Ishikawa (cell line): ENCODE measurements at regions not wholly inside any gene's neighbourhood (a gene's known extent, or its start where the extent isn't known, plus 50 kb on each side); places are given as distances from the start of the nearest gene placed in this dataset.

ENCODE experiments used
- CEBPB ChIP-seq: IDR thresholded peaks from 2 replicates; pipeline ENCODE4 v1.6.1; 2012
- CREB1 ChIP-seq: IDR thresholded peaks from 2 replicates; pipeline ENCODE4 v1.6.1; 2012; ENCODE audit warnings: low read depth
- EGR1 ChIP-seq: IDR thresholded peaks from 2 replicates; pipeline ENCODE4 v1.6.1; 2012
- EP300 ChIP-seq: IDR thresholded peaks from 2 replicates; pipeline ENCODE4 v1.6.1; 2012; ENCODE audit warnings: borderline replicate concordance
- NFIC ChIP-seq: IDR thresholded peaks from 2 replicates; pipeline ENCODE4 v1.6.1; 2012
- RAD21 ChIP-seq: IDR thresholded peaks from 2 replicates; pipeline ENCODE4 v1.6.1; 2012; ENCODE audit warnings: low read depth
- TAF1 ChIP-seq: IDR thresholded peaks from 2 replicates; pipeline ENCODE4 v1.6.1; 2012; ENCODE audit warnings: low read depth, mild to moderate bottlenecking
- TCF12 ChIP-seq: IDR thresholded peaks from 2 replicates; pipeline ENCODE4 v1.6.1; 2012; ENCODE audit warnings: low read depth
- TEAD4 ChIP-seq: IDR thresholded peaks from 2 replicates; pipeline ENCODE4 v1.6.1; 2012
- YY1 ChIP-seq: IDR thresholded peaks from 2 replicates; pipeline ENCODE4 v1.6.1; 2012; ENCODE audit warnings: low read depth
- ZBTB7A ChIP-seq: IDR thresholded peaks from 2 replicates; pipeline ENCODE4 v1.6.1; 2012; ENCODE audit warnings: low read depth
- TF ChIP-seq, protein P1 (sequence below): IDR thresholded peaks from 2 replicates; pipeline ENCODE4 v1.6.1; 2012
- TF ChIP-seq, protein P2 (sequence below): IDR thresholded peaks from 2 replicates; pipeline ENCODE4 v1.6.1; 2012; ENCODE audit warnings: low read depth, mild to moderate bottlenecking
- TF ChIP-seq, protein P3 (sequence below): IDR thresholded peaks from 2 replicates; pipeline ENCODE4 v1.6.1; 2012

DNA sequence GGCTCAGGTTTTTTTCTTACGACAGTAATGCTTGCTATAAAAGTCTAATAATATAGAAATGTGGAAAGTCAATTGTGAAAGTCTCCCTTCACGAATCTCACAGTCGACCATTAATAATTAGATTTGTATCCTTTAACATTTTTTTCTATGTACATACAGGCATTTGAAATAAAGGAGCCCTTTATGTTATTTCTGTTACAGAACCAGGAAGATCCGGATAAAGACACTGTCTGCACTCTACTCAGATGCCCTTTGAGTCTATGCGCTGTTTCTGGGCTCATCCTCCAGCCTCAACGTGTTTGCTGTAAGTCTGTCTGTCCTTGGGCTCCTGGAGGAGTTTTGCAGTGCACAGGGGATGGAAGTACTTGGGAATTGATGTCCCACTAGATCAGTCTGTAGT, 212.2 kb upstream of the ATP2B1 start:
- TF ChIP-seq CEBPB (no peak), EGR1 (no peak), NFIC (no peak), ZBTB7A (no peak), TAF1 (no peak), TEAD4 (no peak), EP300 (no peak), YY1 (no peak), RAD21 (no peak), CREB1 (no peak), TCF12 (no peak)
- TF ChIP-seq, protein P1, sequence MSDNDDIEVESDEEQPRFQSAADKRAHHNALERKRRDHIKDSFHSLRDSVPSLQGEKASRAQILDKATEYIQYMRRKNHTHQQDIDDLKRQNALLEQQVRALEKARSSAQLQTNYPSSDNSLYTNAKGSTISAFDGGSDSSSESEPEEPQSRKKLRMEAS, result no peak
- TF ChIP-seq, protein P2, sequence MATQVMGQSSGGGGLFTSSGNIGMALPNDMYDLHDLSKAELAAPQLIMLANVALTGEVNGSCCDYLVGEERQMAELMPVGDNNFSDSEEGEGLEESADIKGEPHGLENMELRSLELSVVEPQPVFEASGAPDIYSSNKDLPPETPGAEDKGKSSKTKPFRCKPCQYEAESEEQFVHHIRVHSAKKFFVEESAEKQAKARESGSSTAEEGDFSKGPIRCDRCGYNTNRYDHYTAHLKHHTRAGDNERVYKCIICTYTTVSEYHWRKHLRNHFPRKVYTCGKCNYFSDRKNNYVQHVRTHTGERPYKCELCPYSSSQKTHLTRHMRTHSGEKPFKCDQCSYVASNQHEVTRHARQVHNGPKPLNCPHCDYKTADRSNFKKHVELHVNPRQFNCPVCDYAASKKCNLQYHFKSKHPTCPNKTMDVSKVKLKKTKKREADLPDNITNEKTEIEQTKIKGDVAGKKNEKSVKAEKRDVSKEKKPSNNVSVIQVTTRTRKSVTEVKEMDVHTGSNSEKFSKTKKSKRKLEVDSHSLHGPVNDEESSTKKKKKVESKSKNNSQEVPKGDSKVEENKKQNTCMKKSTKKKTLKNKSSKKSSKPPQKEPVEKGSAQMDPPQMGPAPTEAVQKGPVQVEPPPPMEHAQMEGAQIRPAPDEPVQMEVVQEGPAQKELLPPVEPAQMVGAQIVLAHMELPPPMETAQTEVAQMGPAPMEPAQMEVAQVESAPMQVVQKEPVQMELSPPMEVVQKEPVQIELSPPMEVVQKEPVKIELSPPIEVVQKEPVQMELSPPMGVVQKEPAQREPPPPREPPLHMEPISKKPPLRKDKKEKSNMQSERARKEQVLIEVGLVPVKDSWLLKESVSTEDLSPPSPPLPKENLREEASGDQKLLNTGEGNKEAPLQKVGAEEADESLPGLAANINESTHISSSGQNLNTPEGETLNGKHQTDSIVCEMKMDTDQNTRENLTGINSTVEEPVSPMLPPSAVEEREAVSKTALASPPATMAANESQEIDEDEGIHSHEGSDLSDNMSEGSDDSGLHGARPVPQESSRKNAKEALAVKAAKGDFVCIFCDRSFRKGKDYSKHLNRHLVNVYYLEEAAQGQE, result no peak
- TF ChIP-seq, protein P3, sequence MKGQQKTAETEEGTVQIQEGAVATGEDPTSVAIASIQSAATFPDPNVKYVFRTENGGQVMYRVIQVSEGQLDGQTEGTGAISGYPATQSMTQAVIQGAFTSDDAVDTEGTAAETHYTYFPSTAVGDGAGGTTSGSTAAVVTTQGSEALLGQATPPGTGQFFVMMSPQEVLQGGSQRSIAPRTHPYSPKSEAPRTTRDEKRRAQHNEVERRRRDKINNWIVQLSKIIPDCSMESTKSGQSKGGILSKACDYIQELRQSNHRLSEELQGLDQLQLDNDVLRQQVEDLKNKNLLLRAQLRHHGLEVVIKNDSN, result no peak
